ENCODE measurements at regions not wholly inside any gene's neighbourhood (a gene's known extent, or its start where the extent isn't known, plus 50 kb on each side); places are given as distances from the start of the nearest gene placed in this dataset.

GRCh38 chr22:26914519-26915185 lies 257.3 kb downstream of the MIAT start:
- no peak overlapping the region for H3K27ac ChIP-seq (ENCODE audit: low read length)
- no peak overlapping the region for H3K9ac ChIP-seq (ENCODE audit: low read length)

GRCh38 chr22:26916236-26916635 lies 258.8 kb downstream of the MIAT start:
- Histone ChIP-seq H3K27me3 (ENCODE audit: low read depth, low read length) (peaks cover 26% of the 10 kb centered on the region), H3K4me2 (ENCODE audit: low read length) (no peak overlapping the region), H3K27ac (ENCODE audit: low read length) (no peak overlapping the region), H3K9ac (ENCODE audit: low read length) (no peak overlapping the region), H4K20me1 (ENCODE audit: insufficient read depth, low read length) (no peaks in the 10 kb centered on the region), H2AFZ (ENCODE audit: low read depth, low read length) (no peak overlapping the region), H3K4me3 (ENCODE audit: low read length) (no peak overlapping the region), H3K4me1 (ENCODE audit: low read length) (no peaks in the 10 kb centered on the region), H3K36me3 (replicated peaks; ENCODE audit: low read depth, low read length) (no peaks in the 10 kb centered on the region), H3K9me3 (ENCODE audit: insufficient read depth, low read length) (no peaks in the 10 kb centered on the region), H3K79me2 (ENCODE audit: low read length) (no peaks in the 10 kb centered on the region)
- TF ChIP-seq CTCF (IDR thresholded peaks at IDR 0.05; ENCODE audit: low read depth, low read length) = no peak
- TF ChIP-seq EZH2phosphoT487 (IDR thresholded peaks at IDR 0.05; ENCODE audit: low read depth) = no peak

More at GRCh38 chr22:26914519-26915185, 257.3 kb downstream of the MIAT start:
- Histone ChIP-seq H3K4me3 (ENCODE audit: low read length) (no peak overlapping the region), H3K27me3 (ENCODE audit: low read depth, low read length) (peaks cover 28% of the 10 kb centered on the region), H2AFZ (ENCODE audit: low read depth, low read length) (no peak overlapping the region), H3K4me2 (ENCODE audit: low read length) (no peak overlapping the region), H3K36me3 (replicated peaks; ENCODE audit: low read depth, low read length) (no peaks in the 10 kb centered on the region), H3K9me3 (ENCODE audit: insufficient read depth, low read length) (no peaks in the 10 kb centered on the region), H3K4me1 (ENCODE audit: low read length) (no peaks in the 10 kb centered on the region), H3K79me2 (ENCODE audit: low read length) (no peaks in the 10 kb centered on the region), H4K20me1 (ENCODE audit: insufficient read depth, low read length) (no peaks in the 10 kb centered on the region)
- no peak for TF ChIP-seq EZH2phosphoT487 (IDR thresholded peaks at IDR 0.05; ENCODE audit: low read depth)

GRCh38 chr22:26918226-26918625 lies 260.8 kb downstream of the MIAT start:
- no peak overlapping the region for H3K4me2 ChIP-seq (ENCODE audit: low read length)
- no peak overlapping the region for H3K27ac ChIP-seq (ENCODE audit: low read length)
- H4K20me1 ChIP-seq (ENCODE audit: insufficient read depth, low read length) = no peaks in the 10 kb centered on the region
- no peak overlapping the region for H3K4me3 ChIP-seq (ENCODE audit: low read length)
- H3K9ac ChIP-seq (ENCODE audit: low read length) = no peak overlapping the region
- no peak overlapping the region for H2AFZ ChIP-seq (ENCODE audit: low read depth, low read length)
- no peak for TF ChIP-seq EZH2phosphoT487 (IDR thresholded peaks at IDR 0.05; ENCODE audit: low read depth)
- TF ChIP-seq CTCF (IDR thresholded peaks at IDR 0.05; ENCODE audit: low read depth, low read length) = no peak
- peaks cover 13% of the 10 kb centered on the region for H3K27me3 ChIP-seq (ENCODE audit: low read depth, low read length)
- H3K79me2 ChIP-seq (ENCODE audit: low read length) = no peaks in the 10 kb centered on the region
- no peaks in the 10 kb centered on the region for H3K36me3 ChIP-seq (replicated peaks; ENCODE audit: low read depth, low read length)
- no peaks in the 10 kb centered on the region for H3K9me3 ChIP-seq (ENCODE audit: insufficient read depth, low read length)
- no peaks in the 10 kb centered on the region for H3K4me1 ChIP-seq (ENCODE audit: low read length)

GRCh38 chr22:26921726-26922125 lies 264.3 kb downstream of the MIAT start:
- no peaks in the 10 kb centered on the region for H4K20me1 ChIP-seq (ENCODE audit: insufficient read depth, low read length)
- no peak for TF ChIP-seq CTCF (IDR thresholded peaks at IDR 0.05; ENCODE audit: low read depth, low read length)
- no peak for TF ChIP-seq EZH2phosphoT487 (IDR thresholded peaks at IDR 0.05; ENCODE audit: low read depth)
- peaks cover 16% of the 10 kb centered on the region for H3K27me3 ChIP-seq (ENCODE audit: low read depth, low read length)
- no peaks in the 10 kb centered on the region for H3K4me1 ChIP-seq (ENCODE audit: low read length)
- H3K27ac ChIP-seq (ENCODE audit: low read length) = no peak overlapping the region
- no peak overlapping the region for H3K4me2 ChIP-seq (ENCODE audit: low read length)
- no peak overlapping the region for H3K4me3 ChIP-seq (ENCODE audit: low read length)
- no peak overlapping the region for H3K9ac ChIP-seq (ENCODE audit: low read length)
- H3K9me3 ChIP-seq (ENCODE audit: insufficient read depth, low read length) = no peaks in the 10 kb centered on the region
- no peak overlapping the region for H2AFZ ChIP-seq (ENCODE audit: low read depth, low read length)
- no peaks in the 10 kb centered on the region for H3K36me3 ChIP-seq (replicated peaks; ENCODE audit: low read depth, low read length)
- no peaks in the 10 kb centered on the region for H3K79me2 ChIP-seq (ENCODE audit: low read length)
